VCaP (cell line): ENCODE measurements at regions not wholly inside any gene's neighbourhood (a gene's known extent, or its start where the extent isn't known, plus 50 kb on each side); places are given as distances from the start of the nearest gene placed in this dataset.

Experiments
- H3K27ac ChIP-seq: fragments of 450-650 bp; 2 replicates; pipeline ENCODE4 v1.5.1; 2017
- CTCF ChIP-seq: fragments of 450-650 bp; conservative IDR thresholded peaks from 2 replicates; pipeline ENCODE4 v1.5.1; 2017; ENCODE audit warnings: mild to moderate bottlenecking, moderate library complexity

DNA sequence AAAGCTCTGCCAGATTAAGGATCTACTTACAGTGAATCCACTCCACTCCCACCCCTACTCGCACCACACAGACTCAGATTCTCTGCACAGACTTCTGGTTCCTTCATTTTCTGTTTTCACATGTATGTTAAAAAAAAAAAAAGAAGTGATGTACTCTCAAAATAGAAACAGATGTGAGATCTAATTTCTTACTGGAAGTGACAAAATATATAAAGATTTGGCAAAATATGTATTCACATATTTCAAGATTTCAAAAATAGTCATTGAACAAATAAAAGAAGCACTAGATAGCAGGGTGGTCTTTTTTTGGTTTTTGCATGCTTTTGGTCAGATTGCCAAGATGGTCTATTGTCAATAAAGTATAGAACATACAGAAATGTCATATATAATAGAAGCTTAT, 379.2 kb downstream of the TMEM167A start:
- TF ChIP-seq CTCF: no peak
- H3K27ac ChIP-seq: no peak overlapping the region

- H3K27ac ChIP-seq: no peak overlapping the region
- TF ChIP-seq CTCF: no peak
Measured at GRCh38 chr5:82694711-82695285, 382.4 kb downstream of the TMEM167A start.

DNA sequence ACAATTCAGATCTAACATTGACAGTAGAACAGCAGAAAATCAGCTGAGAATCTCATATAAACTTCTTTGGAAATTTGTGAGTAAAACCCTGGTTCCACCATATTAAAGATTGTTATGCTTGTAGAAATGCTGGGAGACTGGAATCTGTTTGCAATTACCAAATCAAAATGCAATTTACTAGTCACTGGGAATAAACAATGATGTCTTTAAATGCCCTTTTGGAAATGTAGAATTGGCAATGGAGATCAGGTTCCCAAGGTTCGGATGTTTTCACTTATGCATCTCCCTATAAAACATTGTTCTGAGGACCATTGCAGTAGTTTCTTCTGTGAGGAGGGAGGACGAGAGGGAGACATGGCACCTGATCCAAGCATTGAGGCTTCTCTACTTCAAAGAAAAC, 384.4 kb downstream of the TMEM167A start:
- no peak for TF ChIP-seq CTCF

GRCh38 chr5:82684659-82685058, 392.5 kb downstream of the TMEM167A start:
- no peak overlapping the region for H3K27ac ChIP-seq
- TF ChIP-seq CTCF: no peak

More for the DNA sequence above, 384.4 kb downstream of the TMEM167A start:
- H3K27ac ChIP-seq: no peak overlapping the region

- no peak overlapping the region for H3K27ac ChIP-seq
- no peak for TF ChIP-seq CTCF
Measured at GRCh38 chr5:82684165-82684564, 393.0 kb downstream of the TMEM167A start.

DNA sequence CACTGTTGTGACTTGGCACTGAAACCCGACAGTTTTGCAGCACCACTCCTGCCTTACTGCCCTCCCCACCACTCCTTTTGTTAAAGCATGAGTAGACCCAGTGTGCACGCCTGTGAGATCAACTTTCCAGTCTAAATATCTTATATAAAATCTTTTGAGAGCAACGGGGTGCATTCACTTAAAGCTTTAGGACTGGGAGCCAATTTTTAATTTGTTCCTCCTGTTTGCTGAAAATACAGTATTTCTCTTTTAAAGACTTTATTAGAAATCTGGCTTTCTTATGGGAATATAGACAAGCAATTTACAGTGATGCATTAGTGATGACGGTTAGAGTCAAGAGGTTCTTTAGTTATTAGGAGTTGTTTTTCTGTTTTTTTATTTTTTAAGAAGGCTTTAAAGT, 397.5 kb downstream of the TMEM167A start:
- H3K27ac ChIP-seq: no peak overlapping the region
- TF ChIP-seq CTCF: no peak

GRCh38 chr5:82676661-82677060, 398.5 kb upstream of the RPS23 start:
- no peak for TF ChIP-seq CTCF

More at GRCh38 chr5:82676661-82677060, 398.5 kb upstream of the RPS23 start:
- no peak overlapping the region for H3K27ac ChIP-seq
